Ovary (tissue), 3 donors: ENCODE measurements at regions not wholly inside any gene's neighbourhood (a gene's known extent, or its start where the extent isn't known, plus 50 kb on each side); places are given as distances from the start of the nearest gene placed in this dataset.

Experiments
- CTCF ChIP-seq, 3 donors: fragments of 450-650 bp in 2 of 3; fragments of 200-600 bp in 1 of 3; IDR thresholded peaks; one replicate each; pipeline versions ENCODE4 v1.5.1 to v1.8.0; 2016 to 2022; ENCODE audit warnings: antibody characterized with exemption in 3 of 3, mild to moderate bottlenecking in 1 of 3
- POLR2A ChIP-seq: fragments of 450-650 bp; IDR thresholded peaks from one replicate; pipeline ENCODE4 v1.6.1; 2017; ENCODE audit warnings: antibody characterized with exemption, mild to moderate bottlenecking, moderate library complexity
- donor health status: DM: no; HTN: no; CAD: no.

DNA sequence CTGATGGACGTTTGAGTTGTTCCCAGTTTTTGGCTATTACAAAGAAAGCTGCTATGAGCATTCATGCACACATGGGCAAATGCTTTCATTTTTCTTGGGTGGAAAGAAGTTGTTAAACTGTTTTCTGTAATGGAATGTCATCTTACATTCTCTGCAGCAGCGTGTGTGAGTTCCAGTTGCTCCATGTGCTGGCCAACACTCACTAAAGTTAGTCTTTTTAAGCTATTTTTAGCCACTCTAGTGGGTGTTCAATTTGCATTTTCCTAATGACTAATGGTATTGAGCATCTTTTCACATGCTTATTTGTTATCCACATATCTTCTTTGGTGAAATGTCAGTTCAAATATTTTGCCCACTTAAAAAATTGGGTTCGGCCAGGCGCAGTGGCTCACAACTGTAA lies 82.8 kb upstream of the COL13A1 start:
- TF ChIP-seq POLR2A (no peak), CTCF (IDR thresholded peaks at IDR 0.05) (no peak)
